Hepatocyte (in vitro differentiated cells): ENCODE measurements at regions not wholly inside any gene's neighbourhood (a gene's known extent, or its start where the extent isn't known, plus 50 kb on each side); places are given as distances from the start of the nearest gene placed in this dataset.

Experiments used
- DNase-seq: peaks from one replicate; pipeline ENCODE4 v3.0.0-alpha.2; 2016; ENCODE audit warnings: low spot score
- H2AFZ ChIP-seq: fragments of 200-600 bp; sonication (generic); 2 replicates; pipeline ENCODE4 v1.6.0; 2016; ENCODE audit warnings: antibody characterized with exemption, mild to moderate bottlenecking
- H3K27ac ChIP-seq: fragments of 200-600 bp; sonication (generic); 2 replicates; pipeline ENCODE4 v1.5.1; 2016; ENCODE audit warnings: mild to moderate bottlenecking
- H3K27me3 ChIP-seq: fragments of 200-600 bp; sonication (generic); 2 replicates; pipeline ENCODE4 v1.6.1; 2016
- H3K36me3 ChIP-seq: fragments of 200-600 bp; sonication (generic); replicated peaks from 2 replicates; pipeline ENCODE4 v1.5.1; 2016; ENCODE audit warnings: low read depth; ENCODE audit not compliant: insufficient read depth
- H3K4me1 ChIP-seq: fragments of 200-600 bp; sonication (generic); 2 replicates; pipeline ENCODE4 v1.5.1; 2016; ENCODE audit warnings: mild to moderate bottlenecking, moderate library complexity; ENCODE audit not compliant: insufficient read depth
- H3K4me2 ChIP-seq: fragments of 200-600 bp; sonication (generic); 2 replicates; pipeline ENCODE4 v1.6.0; 2016
- H3K4me3 ChIP-seq: fragments of 200-600 bp; sonication (generic); 2 replicates; pipeline ENCODE4 v1.5.1; 2016; ENCODE audit warnings: mild to moderate bottlenecking
- H3K79me2 ChIP-seq: fragments of 200-600 bp; sonication (generic); 2 replicates; pipeline ENCODE4 v1.6.0; 2017; ENCODE audit warnings: mild to moderate bottlenecking
- H3K9me2 ChIP-seq: fragments of 200-600 bp; sonication (generic); replicated peaks from 2 replicates; pipeline ENCODE4 v1.6.0; 2017; ENCODE audit warnings: mild to moderate bottlenecking; ENCODE audit not compliant: insufficient read depth
- H3K9me3 ChIP-seq: fragments of 200-600 bp; sonication (generic); 2 replicates; pipeline ENCODE4 v1.5.1; 2016; ENCODE audit warnings: low read depth, mild to moderate bottlenecking
- H4K20me1 ChIP-seq: fragments of 200-600 bp; sonication (generic); 2 replicates; pipeline ENCODE4 v1.6.0; 2016; ENCODE audit warnings: mild to moderate bottlenecking; ENCODE audit not compliant: insufficient read depth, poor library complexity, severe bottlenecking
- CTCF ChIP-seq: fragments of 200-600 bp; sonication (generic); IDR thresholded peaks from 2 replicates; pipeline ENCODE4 v1.5.1; 2016; ENCODE audit warnings: antibody characterized with exemption, mild to moderate bottlenecking; ENCODE audit not compliant: poor library complexity
- EZH2 ChIP-seq: fragments of 200-600 bp; sonication (generic); IDR thresholded peaks from 2 replicates; pipeline ENCODE4 v1.6.1; 2016; ENCODE audit warnings: antibody characterized with exemption, mild to moderate bottlenecking, borderline replicate concordance
- EZH2phosphoT487 ChIP-seq: fragments of 200-600 bp; sonication (generic); IDR thresholded peaks from one replicate; pipeline ENCODE4 v1.6.1; 2018; ENCODE audit warnings: antibody characterized with exemption, mild to moderate bottlenecking, low read depth, moderate library complexity; ENCODE audit not compliant: unreplicated experiment, severe bottlenecking
- WGBS: methylation state at CpG from one replicate; pipeline ENCODE4 v1.1.6; 2016; ENCODE audit warnings: low lambda C conversion rate; ENCODE audit errors: missing lambda C conversion rate; 5-methylcytosine and 5-hydroxymethylcytosine counted together

GRCh38 chr4:126489826-126490463 lies 1142.8 kb upstream of the INTU start:
- Histone ChIP-seq H3K4me3 (no peak overlapping the region), H3K79me2 (no peaks in the 10 kb centered on the region), H3K9me2 (no peaks in the 10 kb centered on the region), H3K4me1 (no peaks in the 10 kb centered on the region), H3K4me2 (no peak overlapping the region), H2AFZ (no peak overlapping the region), H3K27ac (no peak overlapping the region), H3K9me3 (no peaks in the 10 kb centered on the region), H3K36me3 (no peaks in the 10 kb centered on the region), H4K20me1 (no peaks in the 10 kb centered on the region), H3K27me3 (no peaks in the 10 kb centered on the region)
- DNase-seq: no peak
- TF ChIP-seq EZH2phosphoT487 (no peak), CTCF (no peak), EZH2 (no peak)
- WGBS: 98% methylated on average over 18 of the region's 33 CpGs

- H3K9me3 ChIP-seq: no peaks in the 10 kb centered on the region
- DNase-seq: no peak
- no peaks in the 10 kb centered on the region for H3K27me3 ChIP-seq
- no peak overlapping the region for H3K4me3 ChIP-seq
- H3K36me3 ChIP-seq: no peaks in the 10 kb centered on the region
- H2AFZ ChIP-seq: no peak overlapping the region
- H3K79me2 ChIP-seq: no peaks in the 10 kb centered on the region
- H4K20me1 ChIP-seq: no peaks in the 10 kb centered on the region
- no peak overlapping the region for H3K4me2 ChIP-seq
- no peaks in the 10 kb centered on the region for H3K9me2 ChIP-seq
- H3K4me1 ChIP-seq: no peaks in the 10 kb centered on the region
- whole genome bisulfite sequencing: 85% methylated on average over 1 of the region's 1 CpG
- H3K27ac ChIP-seq: no peak overlapping the region
- TF ChIP-seq EZH2 (no peak), EZH2phosphoT487 (no peak), CTCF (no peak)
These were observed 1137.5 kb upstream of the INTU start for GRCh38 chr4:126495163-126495752.

GRCh38 chr4:126512979-126513378 lies 1119.8 kb upstream of the INTU start:
- Histone ChIP-seq H3K9me3 (no peaks in the 10 kb centered on the region), H3K27me3 (no peaks in the 10 kb centered on the region), H3K4me2 (no peak overlapping the region), H3K36me3 (no peaks in the 10 kb centered on the region), H3K27ac (no peak overlapping the region), H3K4me3 (no peak overlapping the region), H3K79me2 (no peaks in the 10 kb centered on the region), H4K20me1 (no peaks in the 10 kb centered on the region), H3K4me1 (no peaks in the 10 kb centered on the region), H3K9me2 (no peaks in the 10 kb centered on the region), H2AFZ (no peak overlapping the region)
- TF ChIP-seq EZH2 (no peak), CTCF (no peak), EZH2phosphoT487 (no peak)
- no peak for DNase-seq
- WGBS: 71% methylated on average over 1 of the region's 1 CpG
